M059J (cell line): ENCODE measurements at regions not wholly inside any gene's neighbourhood (a gene's known extent, or its start where the extent isn't known, plus 50 kb on each side); places are given as distances from the start of the nearest gene placed in this dataset.
"Not testable (repeated sequence)": the region's sequence is repeated elsewhere in the genome, so short reads cannot be mapped to it uniquely, and the experiment has no call there.

ENCODE experiments used
- DNase-seq: peaks from one replicate; pipeline ENCODE4 v3.0.0-alpha.2; 2012; ENCODE audit warnings: low read depth

DNA sequence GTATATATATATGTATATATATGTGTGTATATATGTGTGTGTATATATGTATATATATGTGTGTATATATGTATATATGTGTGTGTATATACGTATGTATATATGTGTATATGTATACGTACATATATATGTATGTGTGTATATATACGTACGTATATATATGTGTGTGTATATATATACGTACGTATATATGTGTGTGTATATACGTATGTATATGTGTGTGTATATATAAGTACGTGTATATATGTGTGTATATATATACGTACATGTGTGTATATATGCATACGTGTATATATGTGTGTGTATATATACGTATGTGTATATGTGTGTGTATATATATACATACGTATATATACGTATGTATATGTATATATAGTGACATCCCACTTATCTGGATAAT, 154.4 kb downstream of the CDRT15L2 start:
- no peak for DNase-seq

DNA sequence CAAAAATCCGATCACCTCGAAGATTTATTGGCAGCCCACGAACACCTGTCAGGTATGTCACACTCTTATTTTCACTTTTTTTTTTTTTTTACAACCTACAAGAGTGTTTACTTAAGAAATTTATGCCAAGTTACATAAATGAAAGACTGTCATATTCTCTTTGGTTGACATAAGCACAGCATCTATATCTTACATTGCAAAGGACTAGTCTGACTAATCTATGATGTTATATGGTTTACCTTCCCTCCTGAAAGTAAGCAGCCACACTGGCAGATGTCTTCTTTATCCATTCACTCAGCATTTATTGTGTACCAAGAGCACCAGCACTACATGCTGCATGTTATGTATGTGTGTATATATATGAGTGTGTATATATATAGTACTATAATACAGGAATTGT, 156.3 kb downstream of the CDRT15L2 start:
- no peak for DNase-seq

DNA sequence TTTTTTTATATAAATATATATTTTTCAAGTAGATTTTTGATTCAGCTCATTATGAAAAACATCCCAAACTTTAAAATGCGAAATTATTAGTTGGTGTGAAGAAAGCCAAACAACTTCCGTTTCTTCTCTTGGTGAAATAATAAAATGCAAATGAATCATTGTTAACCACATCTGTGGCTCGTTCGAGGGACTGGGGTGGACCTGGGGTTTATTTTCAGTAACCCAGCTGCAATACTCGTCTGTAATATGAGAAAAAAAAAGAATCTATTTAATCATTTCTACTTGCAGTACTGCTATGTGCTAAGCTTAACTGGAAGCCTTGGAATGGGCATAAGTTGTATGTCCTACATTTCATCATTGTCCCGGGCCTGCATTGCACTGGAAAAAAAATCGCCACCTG, 158.1 kb downstream of the CDRT15L2 start:
- DNase-seq: not testable (repeated sequence)

DNA sequence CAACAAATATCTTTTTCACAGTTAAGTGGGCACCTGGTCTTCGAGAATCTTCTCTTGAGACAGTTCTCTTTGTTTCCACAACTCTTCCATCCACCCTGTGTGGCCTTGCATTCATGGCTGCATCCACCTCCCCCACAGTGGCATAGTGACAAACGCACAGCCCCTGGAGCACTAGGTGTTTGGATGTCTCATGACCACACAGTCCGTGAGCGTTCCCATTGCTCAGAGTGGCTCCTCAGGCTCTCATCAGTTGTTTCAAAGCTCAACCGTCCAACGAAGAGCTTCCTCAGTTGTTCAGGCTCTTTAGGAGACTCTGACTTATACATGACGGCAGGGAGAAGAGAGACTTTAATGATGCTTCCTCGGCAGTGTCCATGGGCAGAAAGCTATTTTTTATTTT, 191.6 kb downstream of the CDRT15L2 start:
- DNase-seq: no peak

DNA sequence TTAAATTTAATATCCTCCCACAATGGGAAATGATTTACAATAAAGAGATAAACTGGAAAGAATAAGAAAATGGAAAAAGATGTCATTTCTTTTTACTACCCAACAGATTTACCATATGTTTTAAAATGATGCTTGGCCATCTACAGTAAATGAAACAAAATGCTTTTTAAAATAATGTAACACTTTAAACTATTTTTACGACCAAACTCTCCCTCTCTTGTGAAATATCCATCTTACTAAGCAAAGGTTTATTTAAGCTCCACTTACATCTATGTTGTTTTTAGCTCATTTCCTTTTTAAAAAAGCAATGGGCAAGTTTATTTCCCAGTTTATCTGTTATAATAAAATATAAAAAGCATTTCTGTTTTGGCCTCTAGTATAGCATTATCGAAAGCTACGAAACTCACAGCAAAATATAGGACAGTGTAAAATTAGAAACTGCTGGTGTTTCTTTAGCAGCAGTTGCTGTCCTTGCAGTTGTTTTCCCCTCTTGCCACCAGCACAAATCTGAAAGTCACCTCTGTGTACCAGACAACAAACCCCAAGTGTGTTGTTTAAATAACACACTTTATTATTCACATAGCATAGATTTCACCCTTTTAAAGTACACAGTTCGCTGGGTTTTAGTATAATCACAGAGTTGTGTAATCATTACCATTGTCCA, 195.1 kb downstream of the CDRT15L2 start:
- DNase-seq: no peak

DNA sequence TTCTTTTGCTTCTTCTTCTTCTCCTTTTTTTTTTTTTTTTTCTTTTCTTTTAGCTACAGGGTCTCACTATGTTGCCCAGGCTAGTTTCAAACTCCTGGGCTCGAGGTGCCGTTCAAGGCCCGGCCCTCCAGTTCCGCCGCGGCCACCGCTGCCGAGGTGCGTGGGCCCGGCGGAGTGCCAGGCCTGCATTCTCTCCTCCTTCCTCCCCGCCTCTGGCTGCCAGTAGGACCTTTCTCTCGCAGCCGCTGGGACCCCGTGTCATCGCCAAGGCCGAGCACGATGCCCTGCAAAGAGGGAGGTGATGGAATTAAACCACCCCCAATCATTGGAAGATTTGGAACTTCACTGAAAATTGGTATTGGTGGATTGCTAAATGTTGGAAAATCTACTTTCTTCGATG, 195.8 kb downstream of the CDRT15L2 start:
- no peak for DNase-seq

DNA sequence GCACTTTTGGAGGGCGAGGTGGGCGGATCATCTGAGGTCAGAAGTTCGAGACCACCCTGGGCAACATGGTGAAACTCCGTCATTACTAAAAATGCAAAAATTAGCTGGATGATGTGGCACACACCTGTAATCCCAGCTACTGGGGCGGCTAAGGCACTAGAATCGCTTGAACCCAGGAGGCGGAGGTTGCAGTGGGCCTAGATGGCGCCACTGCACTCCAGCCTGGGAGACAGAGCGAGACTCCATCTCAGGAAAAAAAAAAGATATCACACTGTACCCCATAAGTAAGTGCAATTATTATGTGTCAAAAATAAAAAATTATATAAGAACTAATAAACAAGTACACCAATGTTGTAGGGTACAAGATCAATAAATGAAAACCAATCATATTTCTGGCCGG, 200.0 kb downstream of the CDRT15L2 start:
- no peak for DNase-seq

DNA sequence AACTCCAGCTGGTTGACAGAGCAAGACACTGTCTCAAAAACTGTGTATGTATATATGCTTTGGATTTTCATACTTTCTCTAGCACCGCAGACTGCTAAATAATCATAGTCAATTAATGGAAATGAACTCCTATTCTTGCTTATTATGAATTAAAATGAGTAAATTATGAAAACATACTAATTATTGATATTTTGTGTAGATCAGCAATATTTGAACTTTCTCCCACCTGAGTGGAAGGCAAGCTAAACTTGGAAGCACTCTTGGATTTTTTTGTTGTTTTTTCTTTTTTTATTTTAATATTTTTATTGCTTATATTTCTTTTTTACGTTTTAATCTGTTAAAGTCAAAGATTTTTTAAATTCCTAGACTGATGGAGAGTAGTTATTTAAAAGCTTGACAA, 201.7 kb downstream of the CDRT15L2 start:
- no peak for DNase-seq

DNA sequence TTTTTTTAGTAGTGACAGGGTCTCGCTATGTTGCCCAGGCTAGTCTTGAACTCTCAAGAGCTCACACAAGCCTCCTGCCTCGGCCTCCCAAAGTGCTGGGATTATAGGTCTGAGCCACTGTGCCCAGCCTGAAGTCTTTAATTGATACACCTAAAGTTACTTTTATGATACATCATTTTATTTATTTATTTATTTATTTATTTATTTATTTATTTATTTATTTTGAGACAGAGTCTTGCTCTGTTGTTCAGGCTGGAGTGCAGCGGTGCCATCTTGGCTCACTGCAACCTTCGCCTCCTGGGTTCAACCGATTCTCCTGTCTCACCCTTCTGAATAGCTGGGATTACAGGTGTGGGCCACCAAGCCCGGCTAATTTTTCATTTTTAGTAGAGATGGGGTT, 202.3 kb downstream of the CDRT15L2 start:
- not testable (repeated sequence) for DNase-seq

DNA sequence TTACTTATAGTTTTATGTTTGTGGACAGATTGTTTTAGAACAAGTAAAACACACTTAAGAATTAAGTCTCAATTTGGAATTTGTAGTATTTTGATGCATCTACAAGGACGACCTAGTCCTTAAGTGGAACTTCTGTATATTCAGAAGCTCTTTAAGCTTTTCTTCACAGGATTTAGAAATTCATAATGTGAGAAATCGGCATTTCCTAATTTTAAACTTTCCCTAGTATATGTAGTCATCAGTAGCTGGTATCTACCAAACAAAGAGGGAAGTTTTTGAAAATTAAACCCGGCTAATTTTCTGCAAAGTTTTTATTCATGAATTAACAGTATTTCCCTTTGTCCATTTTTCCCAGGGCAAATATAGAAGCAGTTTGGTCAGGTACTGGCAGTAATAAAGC, 203.6 kb downstream of the CDRT15L2 start:
- no peak for DNase-seq

DNA sequence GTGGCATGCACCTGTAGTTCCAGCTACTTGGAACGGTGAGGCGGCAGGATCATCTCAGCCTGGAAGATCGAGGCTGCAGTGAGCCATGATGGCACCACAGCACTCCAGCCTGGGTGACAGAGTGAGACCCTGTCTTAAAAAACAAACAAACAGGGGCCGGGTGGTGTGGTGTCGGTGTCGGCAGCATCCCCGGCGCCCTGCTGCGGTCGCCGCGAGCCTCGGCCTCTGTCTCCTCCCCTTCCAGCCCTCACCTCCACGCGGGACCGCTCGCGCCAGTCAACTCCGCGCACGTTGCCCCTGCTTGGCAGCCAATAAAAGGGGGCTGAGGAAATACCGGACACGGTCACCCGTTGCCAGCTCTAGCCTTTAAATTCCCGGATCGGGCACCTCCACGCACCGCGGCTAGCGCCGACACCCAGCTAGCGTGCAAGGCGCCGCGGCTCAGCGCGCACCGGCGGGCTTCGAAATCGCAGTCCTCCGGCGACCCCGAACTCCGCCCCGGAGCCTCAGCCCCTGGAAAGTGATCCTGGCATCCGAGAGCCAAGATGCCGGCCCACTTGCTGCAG, 204.7 kb downstream of the CDRT15L2 start:
- no peak for DNase-seq

DNA sequence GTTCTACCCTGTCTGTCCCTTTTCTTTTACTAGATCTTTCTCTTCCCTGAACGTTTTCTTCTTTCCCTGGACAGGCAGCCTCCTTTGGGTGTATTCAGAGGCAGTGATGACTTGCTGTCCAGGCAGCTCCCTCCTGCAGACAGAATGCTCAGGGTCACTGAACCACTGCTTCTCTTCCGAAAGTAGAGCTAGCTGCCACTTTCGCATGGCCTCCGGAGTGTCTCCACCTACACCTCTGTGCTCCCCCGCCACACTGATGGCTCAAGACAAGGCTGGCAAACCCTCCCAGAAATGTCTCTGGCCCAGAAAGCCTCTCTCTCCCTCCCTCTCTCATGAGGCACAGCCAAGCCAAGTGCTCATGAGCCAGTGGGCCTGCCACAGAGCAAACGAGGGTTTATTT, 207.8 kb downstream of the CDRT15L2 start:
- DNase-seq: no peak

DNA sequence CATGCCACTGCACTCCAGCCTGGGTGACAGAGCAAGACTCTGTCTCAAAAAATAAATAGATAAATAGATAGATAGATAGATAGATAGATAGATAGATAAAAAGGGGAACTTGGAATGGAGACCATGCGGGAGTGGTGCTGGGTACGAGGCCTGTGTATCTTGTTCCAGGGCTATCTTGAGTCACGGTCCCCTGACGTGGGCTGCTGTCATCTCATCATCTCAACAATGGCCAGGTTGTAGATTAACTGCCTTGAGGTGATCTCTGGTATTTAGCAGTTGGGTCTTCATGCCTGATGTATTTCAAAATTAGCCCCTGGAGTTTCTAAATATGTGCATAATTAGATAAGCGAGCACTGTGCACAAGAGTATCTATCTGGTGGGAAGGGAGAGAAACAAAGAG, 212.1 kb downstream of the CDRT15L2 start:
- DNase-seq: no peak

DNA sequence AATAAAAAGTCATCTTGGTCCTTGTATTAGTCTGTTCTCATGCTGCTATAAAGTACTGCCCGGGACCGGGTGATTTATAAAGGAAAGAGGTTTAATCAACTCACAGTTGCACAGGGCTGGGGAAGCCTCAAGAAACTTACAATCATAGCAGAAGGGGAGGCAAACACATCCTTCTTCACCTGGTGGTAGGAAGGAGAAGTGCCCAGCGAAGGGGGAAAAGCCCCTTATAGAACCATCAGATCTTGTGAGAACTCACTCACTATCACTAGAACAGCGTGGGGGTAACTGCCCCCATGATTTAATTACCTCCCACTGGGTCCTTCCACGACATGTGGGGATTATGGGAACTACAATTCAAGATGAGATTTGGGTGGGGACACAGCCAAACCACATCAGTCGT, 215.0 kb downstream of the CDRT15L2 start:
- not testable (repeated sequence) for DNase-seq

DNA sequence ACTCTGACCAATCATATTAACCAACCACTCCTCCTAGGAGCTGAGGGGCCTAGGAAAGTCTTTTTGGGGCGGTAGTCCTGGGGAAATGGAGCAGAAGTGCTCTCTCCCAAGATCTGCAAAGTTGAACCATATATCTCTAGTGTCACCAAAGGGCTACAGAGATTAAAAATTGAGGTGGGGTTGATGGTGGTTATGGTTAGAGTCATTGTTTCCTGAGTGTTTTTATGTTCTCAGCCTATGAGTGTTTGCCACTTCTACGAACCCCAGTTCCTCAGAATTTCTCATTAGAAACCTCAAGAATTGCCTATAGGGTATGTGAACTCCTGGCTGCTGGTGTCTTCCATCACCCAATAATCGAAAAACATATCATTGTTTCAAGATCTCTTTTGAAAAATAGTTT, 217.8 kb downstream of the CDRT15L2 start:
- DNase-seq: no peak

DNA sequence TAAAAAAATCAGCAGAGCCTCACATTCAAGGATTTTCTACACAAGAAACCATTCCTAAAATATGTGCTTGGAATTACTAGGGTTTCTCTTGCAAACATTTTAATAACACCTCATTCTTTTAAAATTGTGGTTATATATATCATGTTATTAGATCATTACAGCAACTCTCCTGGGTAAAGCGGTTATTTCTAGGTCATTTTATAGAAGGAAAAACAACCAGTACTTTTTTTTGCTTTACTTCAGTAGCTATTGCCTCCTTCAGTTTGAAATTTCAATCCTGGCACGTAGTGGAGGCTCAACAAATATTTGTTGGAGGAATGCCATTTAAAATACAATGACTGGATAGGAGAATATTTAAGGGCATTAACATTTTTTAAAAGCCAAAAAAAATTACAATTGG, 220.6 kb downstream of the CDRT15L2 start:
- DNase-seq: no peak

DNA sequence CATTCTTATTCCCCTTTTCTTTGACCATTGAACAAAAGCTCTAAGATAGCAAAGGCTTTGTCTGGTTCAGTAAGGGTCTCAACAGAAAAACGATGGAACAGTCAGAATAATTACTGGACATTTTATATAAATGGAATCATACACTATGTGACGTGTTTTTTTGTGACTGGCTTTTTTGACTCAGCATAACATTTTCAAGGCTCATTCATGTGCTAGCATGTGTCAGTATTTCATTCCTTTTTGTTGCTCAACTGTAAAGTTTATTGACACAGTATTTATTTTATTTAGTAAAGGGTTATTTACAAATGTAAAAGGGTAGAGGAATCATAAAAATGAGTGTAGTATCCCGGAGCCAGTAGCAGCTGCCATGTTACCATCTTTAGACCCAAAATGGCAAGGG, 226.2 kb downstream of the CDRT15L2 start:
- DNase-seq: no peak

DNA sequence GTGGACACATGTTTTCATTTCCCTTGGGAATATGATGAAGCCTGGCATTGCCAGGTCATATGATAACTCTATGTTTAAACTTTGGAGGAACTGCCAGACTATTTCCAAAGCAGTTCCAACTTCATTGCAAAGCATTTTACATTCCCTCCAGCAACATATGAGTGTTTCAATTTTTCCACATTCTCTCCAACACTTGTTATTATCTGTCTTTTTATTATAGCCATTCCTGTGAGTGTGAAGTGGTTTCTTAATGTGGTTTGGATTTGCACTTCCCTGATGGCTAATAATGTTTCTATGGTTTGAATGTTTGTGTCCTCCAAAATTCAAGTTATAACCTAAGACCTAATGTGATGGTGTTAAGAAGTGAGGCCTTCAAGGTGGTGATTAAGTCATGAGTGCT, 228.0 kb downstream of the CDRT15L2 start:
- not testable (repeated sequence) for DNase-seq

DNA sequence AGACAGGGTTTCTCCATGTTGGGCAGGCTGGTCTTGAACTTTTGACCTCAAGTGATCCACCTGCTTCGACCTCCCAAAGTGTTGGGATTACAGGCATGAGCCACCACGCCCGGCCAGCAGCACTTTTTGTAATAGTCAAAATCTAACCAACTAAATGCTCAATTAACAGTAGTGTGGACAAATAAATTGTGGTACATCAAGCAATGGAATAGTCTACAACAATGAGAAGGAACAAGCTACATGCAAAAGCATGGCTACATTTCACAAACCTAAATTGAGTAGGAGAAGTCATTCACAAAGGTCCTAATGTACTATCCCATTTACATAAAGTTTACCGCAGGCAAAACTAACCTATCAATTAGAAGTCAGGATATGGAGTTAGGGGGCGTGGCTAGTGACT, 227.4 kb downstream of the USP22 start:
- DNase-seq: not testable (repeated sequence)

DNA sequence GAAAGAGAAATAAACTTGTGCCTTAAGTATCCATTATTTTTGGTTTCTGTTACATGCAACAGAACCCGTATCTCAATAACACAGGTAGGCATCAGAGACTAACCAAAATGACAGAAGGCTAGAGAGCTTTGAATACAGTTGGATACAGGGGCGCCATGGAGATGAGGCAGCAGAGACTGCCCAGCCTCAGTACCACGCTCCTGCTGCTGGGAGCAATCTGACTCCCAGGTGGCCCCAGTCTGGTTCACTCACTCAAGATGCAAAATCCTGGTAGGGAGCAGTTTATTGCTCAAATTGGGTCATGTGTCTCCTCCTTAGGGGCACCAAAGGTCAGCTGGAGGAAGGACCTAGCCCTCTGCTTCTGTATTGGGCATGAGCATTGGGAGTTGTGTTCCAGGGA, 218.9 kb downstream of the USP22 start:
- no peak for DNase-seq

DNA sequence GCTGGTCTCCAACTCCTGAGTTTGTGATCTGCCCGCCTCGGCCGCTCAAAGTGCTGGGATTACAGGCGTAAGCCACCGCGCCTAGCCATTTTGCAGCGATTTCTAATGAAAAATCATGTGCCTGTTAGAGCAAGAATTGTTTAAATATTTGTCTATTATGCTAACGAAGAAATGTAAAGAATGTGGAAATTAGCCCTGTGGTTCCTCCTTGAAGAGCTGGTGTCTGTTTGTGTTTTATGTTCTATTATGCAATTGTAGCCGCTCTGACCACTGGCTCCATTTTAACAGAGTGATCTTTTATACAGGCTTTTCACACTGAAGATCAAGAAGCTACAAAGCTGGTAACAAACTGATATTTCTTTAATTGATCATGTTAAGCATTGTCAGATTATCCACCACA, 217.3 kb downstream of the USP22 start:
- DNase-seq: no peak

DNA sequence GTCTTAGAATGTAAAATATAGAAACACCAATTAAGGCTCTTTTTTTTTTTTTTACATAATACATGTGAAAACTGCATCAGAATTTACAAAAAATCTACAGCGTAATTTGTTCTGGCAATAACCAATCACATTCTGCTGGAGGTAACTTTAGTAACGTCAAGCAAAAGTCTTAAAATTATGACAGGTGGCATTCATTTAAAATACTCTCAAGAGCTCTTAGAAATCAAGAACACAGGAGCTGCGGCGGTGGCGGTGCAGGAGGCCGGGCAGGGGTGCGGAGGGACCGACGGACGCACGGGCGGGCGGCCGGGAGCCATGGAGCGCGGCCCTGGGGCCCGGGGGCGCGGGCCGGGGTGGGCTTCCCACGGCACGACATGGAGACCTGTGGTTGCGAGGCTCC, 202.4 kb downstream of the USP22 start:
- DNase-seq: not testable (repeated sequence)

DNA sequence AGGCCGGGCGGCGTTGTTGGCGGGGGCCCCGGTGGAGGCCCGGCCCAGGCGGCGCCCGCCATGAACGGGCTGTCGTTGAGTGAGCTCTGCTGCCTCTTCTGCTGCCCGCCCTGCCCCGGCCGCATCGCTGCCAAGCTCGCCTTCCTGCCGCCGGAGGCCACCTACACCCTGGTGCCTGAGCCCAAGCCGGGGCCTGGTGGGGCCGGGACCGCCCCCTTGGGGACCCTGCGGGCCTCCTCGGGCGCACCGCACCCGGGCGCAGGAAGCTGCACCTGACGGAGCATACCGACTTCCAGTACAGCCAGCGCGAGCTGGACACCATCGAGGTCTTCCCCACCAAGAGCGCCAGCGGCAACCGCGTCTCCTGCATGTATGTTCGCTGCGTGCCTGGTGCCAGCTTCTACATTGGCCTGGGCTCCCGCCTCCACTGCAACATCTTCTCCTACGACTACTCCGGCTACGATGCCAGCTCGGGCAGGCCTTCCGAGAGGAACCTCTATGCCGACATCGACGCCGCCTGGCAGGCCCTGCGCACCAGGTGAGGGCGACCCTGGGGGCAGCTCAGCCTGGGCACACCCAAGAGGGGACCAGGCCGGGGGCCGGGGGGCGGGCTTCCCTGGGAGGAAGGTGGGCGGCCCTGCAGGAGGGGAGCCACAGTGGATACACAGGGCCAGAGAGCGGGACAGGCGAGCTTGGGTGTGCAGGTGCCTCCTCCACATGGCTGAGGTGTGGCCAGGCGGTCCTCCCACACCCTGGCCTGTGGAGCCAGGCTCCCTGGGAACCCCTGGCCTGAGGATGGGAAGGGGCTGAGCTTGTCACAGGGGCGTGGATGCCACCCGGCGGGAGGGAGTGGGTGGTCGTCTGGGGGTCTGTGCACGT, 201.6 kb downstream of the USP22 start:
- not testable (repeated sequence) for DNase-seq
